Loucy (cell line): ENCODE measurements at regions not wholly inside any gene's neighbourhood (a gene's known extent, or its start where the extent isn't known, plus 50 kb on each side); places are given as distances from the start of the nearest gene placed in this dataset.

Experiments
- EZH2phosphoT487 ChIP-seq: fragments of 200-600 bp; IDR thresholded peaks from 2 replicates; pipeline ENCODE4 v1.6.1; 2018; ENCODE audit warnings: antibody characterized with exemption, mild to moderate bottlenecking, moderate library complexity, borderline replicate concordance
- TF ChIP-seq, protein P1 (sequence below): fragments of 200-600 bp; sonication (generic); conservative IDR thresholded peaks from 2 replicates; pipeline ENCODE4 v1.5.1; 2014; ENCODE audit warnings: mild to moderate bottlenecking, antibody characterized with exemption, low read length

GRCh38 chr1:228922722-228923376 is 187.6 kb downstream of the RHOU start:
- TF ChIP-seq, protein P1, sequence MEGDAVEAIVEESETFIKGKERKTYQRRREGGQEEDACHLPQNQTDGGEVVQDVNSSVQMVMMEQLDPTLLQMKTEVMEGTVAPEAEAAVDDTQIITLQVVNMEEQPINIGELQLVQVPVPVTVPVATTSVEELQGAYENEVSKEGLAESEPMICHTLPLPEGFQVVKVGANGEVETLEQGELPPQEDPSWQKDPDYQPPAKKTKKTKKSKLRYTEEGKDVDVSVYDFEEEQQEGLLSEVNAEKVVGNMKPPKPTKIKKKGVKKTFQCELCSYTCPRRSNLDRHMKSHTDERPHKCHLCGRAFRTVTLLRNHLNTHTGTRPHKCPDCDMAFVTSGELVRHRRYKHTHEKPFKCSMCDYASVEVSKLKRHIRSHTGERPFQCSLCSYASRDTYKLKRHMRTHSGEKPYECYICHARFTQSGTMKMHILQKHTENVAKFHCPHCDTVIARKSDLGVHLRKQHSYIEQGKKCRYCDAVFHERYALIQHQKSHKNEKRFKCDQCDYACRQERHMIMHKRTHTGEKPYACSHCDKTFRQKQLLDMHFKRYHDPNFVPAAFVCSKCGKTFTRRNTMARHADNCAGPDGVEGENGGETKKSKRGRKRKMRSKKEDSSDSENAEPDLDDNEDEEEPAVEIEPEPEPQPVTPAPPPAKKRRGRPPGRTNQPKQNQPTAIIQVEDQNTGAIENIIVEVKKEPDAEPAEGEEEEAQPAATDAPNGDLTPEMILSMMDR = no peak
- TF ChIP-seq EZH2phosphoT487 = no peak
